ENCODE measurements at regions not wholly inside any gene's neighbourhood (a gene's known extent, or its start where the extent isn't known, plus 50 kb on each side); places are given as distances from the start of the nearest gene placed in this dataset.

DNA sequence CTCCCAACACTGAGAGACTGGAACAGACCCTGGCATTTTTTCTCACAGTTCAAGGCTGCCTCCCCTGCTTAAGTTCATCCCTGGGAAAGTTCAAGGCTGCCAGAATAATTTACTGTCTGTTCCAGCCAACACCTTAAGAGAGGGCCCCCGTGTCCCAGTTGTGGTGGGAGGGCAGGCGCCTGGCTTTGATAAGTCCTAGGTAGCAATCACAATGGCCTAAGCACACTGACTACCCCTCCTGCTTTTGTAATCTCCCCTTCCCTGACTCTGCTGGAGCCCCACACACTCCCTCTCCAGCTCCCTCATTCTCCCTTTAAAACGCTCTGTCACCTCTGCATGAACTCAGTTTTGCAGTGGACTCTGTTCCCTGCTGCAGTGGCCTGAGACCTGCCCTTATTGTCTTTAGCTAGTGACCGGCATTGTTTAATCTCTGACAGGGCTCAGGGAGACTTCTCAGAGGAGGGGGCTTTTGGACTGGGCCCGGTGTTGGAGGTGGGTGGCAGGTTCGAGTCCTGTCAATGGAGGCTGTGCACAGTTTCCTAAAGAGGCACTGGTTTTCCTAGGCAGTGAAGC is 507.2 kb downstream of the TBC1D22A start:
- TF ChIP-seq, protein P1, sequence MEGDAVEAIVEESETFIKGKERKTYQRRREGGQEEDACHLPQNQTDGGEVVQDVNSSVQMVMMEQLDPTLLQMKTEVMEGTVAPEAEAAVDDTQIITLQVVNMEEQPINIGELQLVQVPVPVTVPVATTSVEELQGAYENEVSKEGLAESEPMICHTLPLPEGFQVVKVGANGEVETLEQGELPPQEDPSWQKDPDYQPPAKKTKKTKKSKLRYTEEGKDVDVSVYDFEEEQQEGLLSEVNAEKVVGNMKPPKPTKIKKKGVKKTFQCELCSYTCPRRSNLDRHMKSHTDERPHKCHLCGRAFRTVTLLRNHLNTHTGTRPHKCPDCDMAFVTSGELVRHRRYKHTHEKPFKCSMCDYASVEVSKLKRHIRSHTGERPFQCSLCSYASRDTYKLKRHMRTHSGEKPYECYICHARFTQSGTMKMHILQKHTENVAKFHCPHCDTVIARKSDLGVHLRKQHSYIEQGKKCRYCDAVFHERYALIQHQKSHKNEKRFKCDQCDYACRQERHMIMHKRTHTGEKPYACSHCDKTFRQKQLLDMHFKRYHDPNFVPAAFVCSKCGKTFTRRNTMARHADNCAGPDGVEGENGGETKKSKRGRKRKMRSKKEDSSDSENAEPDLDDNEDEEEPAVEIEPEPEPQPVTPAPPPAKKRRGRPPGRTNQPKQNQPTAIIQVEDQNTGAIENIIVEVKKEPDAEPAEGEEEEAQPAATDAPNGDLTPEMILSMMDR (IDR thresholded peaks at IDR 0.05; ENCODE audit: extremely low read depth, missing control alignments): no peak
- no peak for DNase-seq (ENCODE audit: low spot score)

DNA sequence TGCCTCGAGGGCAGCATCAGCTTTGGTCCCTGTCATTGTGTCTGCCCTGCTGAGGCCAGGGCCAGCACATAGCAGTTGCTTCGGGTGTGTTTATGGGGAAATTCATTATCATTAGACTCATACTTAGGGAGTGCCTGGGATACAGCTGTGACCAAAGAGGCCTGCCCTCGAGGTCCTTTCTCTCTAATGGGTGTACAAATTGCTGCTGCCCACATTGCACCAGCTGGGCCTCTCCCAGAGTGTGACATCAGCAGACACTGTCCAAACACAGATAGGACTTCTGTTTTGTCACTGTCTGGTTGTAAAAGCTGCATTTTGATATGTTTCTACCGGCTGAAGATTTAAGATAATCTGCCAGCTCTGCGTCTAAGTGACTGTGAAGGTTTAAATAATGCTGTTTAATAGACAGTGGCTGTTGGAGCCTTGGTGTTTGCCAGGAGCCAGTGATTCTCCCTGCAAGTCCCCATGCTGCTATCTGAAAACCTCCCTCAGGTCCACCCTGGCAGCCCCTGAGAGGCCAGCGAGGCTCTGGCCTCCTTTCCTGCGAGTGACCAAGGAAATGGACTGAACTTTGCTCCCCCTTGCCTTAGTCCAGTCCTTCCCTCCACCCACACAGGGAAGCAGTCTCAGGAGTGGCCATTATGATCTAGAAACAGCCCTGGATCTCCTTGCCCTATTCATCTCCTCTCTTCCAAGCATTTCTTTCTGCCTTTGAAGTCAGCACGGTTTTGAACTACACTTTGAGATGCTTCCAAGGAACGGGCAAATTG is 505.2 kb downstream of the TBC1D22A start:
- no peak for DNase-seq (ENCODE audit: low spot score)
- TF ChIP-seq, protein P1 (IDR thresholded peaks at IDR 0.05; ENCODE audit: extremely low read depth, missing control alignments): no peak

DNA sequence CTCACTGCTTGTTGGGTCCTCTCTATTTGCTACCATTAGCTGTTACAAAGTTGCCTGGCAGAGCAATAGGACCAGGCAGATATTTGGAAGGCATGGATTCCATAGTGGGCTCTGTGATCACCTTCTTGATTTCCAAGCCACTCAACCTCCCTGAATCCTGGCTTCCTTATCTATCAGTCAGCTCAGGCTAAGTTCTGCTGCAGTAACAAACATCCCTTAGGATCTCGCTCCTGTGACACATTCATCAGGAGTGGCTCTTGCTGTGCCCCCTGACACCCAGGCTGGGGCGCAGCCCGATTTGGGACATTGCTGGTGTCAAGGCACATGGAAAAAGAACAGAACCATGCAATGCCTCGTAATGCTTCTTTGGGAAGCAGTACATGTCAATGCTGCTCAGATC is 503.9 kb downstream of the TBC1D22A start:
- TF ChIP-seq, protein P1 (IDR thresholded peaks at IDR 0.05; ENCODE audit: extremely low read depth, missing control alignments): no peak
- DNase-seq (ENCODE audit: low spot score): no peak

DNA sequence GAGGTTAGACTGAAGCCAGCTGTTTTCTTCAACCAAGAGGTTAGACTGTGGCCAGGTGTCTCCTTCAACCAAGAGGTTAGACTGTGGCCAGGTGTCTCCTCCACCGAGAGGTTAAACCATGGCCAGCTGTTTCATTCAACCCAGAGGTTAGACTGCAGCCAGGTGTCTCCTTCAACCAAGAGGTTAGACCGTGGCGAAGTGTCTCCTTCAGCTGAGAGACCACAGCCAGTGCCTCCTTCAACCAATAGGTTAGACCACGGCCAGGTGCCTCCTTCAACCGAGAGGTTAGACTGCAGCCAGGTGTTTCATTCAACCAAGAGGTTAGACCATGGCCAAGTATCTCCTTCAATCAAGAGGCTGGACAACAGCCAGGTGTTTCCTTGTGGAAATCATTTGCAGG is 498.1 kb downstream of the TBC1D22A start:
- DNase-seq (ENCODE audit: low spot score): no peak
- TF ChIP-seq, protein P1 (IDR thresholded peaks at IDR 0.05; ENCODE audit: extremely low read depth, missing control alignments): no peak

DNA sequence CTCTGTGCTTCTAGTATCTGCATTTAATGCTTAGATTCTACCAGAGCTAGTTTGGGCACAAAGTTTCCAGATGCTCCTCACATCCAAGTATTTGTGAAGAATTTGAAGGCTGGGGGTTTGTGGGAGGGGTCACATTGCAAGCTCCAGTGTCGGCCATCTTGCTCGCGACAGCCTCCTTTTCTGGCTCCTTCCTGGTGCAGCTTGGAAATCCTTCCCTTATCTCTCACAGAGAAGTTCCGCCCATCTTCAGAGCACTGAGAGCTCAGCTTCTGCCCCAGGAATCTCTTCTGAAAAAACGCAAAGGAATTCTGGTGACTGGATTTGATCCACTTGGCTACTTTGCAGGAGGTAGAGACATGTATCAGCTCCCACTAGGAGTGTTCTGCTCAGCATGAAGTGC is 497.5 kb downstream of the TBC1D22A start:
- DNase-seq (ENCODE audit: low spot score): no peak
- TF ChIP-seq, protein P1 (IDR thresholded peaks at IDR 0.05; ENCODE audit: extremely low read depth, missing control alignments): no peak

DNA sequence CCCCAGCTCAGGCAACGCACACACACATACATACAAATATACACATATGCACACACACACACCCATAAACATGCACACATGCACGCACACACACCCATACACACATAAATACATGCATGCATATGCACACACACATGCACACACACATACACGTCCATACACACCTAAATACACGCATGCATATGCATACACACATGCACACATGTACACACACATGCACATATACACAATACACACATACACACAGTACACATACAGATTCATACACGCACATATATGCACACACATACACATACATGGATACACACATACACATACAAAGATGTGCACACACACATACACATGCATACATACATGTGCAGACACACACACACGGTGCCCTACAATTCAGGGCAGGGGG is 496.6 kb downstream of the TBC1D22A start:
- no peak for DNase-seq (ENCODE audit: low spot score)
- TF ChIP-seq, protein P1 (IDR thresholded peaks at IDR 0.05; ENCODE audit: extremely low read depth, missing control alignments): no peak

DNA sequence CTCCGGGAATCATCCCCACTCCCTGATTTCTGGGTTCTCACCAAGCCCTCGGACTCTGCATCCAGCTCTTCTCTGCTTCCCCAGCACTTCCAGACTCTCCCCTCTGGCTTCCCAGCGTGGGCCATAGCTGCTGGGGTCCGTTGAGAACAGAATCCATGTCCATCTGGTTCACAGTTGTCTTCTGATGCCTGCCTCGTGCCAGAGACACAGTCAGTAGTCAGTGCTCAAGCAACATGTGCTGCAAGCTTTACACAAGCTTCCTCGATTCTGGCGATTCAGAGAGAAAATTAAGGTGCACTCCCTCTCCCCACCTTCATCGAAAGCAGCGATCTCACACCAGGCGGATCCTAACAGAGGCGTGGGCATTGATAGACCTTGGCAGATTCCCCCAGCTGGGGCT is 495.5 kb downstream of the TBC1D22A start:
- TF ChIP-seq, protein P1 (IDR thresholded peaks at IDR 0.05; ENCODE audit: extremely low read depth, missing control alignments): no peak
- no peak for DNase-seq (ENCODE audit: low spot score)

Measured in GM20000 (cell line).